ENCODE measurements at regions not wholly inside any gene's neighbourhood (a gene's known extent, or its start where the extent isn't known, plus 50 kb on each side); places are given as distances from the start of the nearest gene placed in this dataset.

DNA sequence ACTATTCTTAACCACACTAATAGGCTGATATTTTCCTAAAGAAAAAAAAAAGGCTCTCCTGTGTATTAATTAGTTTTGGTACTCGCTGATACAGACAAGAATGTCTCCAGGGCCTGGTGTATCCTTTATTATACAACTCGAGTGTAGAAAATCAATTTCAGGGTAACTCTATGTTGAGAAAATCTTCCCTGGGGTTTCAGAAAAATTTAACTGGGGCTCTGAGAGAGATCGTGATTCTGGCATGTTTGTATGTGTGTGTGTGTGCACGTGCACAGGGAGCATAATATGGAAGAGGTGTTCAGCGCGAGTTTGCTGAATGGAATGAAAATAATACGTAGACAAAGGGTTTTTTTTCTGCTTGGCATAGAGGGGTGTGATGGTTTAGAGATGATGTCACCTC is 496.8 kb downstream of the GPAM start:
- FAIRE-seq = no peak
- no peaks in the 10 kb centered on the region for H4K20me1 ChIP-seq (replicated peaks in 1 of 2; ENCODE audit: control insufficient read depth in 1 of 2, insufficient read depth in 2 of 2, low read length in 2 of 2)
- no peaks in the 10 kb centered on the region for H3K36me3 ChIP-seq (ENCODE audit: control insufficient read depth in 2 of 4, insufficient read depth in 4 of 4, low read length in 3 of 4)
- 93% methylated on average over 7 of the region's 7 CpGs; no CpG with 5 or more reads in 1 of the 2 experiments for WGBS, 2 experiments (ENCODE audit: extremely low coverage in 1 of 2, insufficient coverage in 1 of 2, insufficient read length in 1 of 2, insufficient replicate concordance in 2 of 2, low coverage in 1 of 2, low lambda C conversion rate in 2 of 2, missing lambda C conversion rate in 1 of 2)
- TF ChIP-seq EGR1 (IDR thresholded peaks at IDR 0.05; ENCODE audit: borderline replicate concordance, low read depth, low read length) (no peak), SIN3A (conservative IDR thresholded peaks at IDR 0.05 in 1 of 2, IDR thresholded peaks at IDR 0.05 in 1 of 2; ENCODE audit: low read depth in 1 of 2, low read length in 2 of 2) (no peak), POU5F1 (IDR thresholded peaks at IDR 0.05; ENCODE audit: low read depth, low read length) (no peak), JUN (IDR thresholded peaks at IDR 0.05; ENCODE audit: low read depth, low read length) (no peak)
- no peak overlapping the region for H2BK12ac ChIP-seq (ENCODE audit: low read depth, low read length)
- H2BK20ac ChIP-seq (ENCODE audit: low read length) = no peak overlapping the region
- no peak overlapping the region for H2BK15ac ChIP-seq (ENCODE audit: low read length)
- no peaks in the 10 kb centered on the region for H3K27me3 ChIP-seq (replicated peaks in 1 of 4; ENCODE audit: control insufficient read depth in 3 of 4, extremely low read depth in 1 of 4, insufficient read depth in 3 of 4, low read length in 3 of 4)
- no peaks in the 10 kb centered on the region; a peak in 1 of 4 replicates for H3K9me3 ChIP-seq (ENCODE audit: insufficient read depth in 2 of 2, low read depth in 1 of 2, low read length in 1 of 2)
- no peak for DNase-seq (ENCODE audit: low read depth in 1 of 2, low spot score in 2 of 2)
- no peak overlapping the region for H3K14ac ChIP-seq (ENCODE audit: insufficient read length)
- no peak overlapping the region for H3K4me3 ChIP-seq (ENCODE audit: extremely low read depth in 1 of 4, insufficient read depth in 2 of 4, low read depth in 3 of 4, low read length in 4 of 4)
- no peak overlapping the region for H3K27ac ChIP-seq (ENCODE audit: low read depth, low read length)
- CTCF ChIA-PET (ENCODE audit: partially characterized antibody) = no interaction called here
- H3K79me1 ChIP-seq (ENCODE audit: low read depth, low read length) = no peaks in the 10 kb centered on the region
- H3K18ac ChIP-seq (ENCODE audit: extremely low read depth, low read length) = no peak overlapping the region
- no peaks in the 10 kb centered on the region for H3K79me2 ChIP-seq (ENCODE audit: control insufficient read depth in 1 of 2, insufficient read depth in 2 of 2, low read length in 2 of 2)
- no peaks in the 10 kb centered on the region for H3K23me2 ChIP-seq (ENCODE audit: low read depth, low read length)
- no peak overlapping the region for H4K91ac ChIP-seq (replicated peaks; ENCODE audit: insufficient read length, low read length)
- no peak overlapping the region for H2AK5ac ChIP-seq (ENCODE audit: low read depth, low read length)
- POLR2A ChIA-PET (ENCODE audit: partially characterized antibody) = no interaction called here
- no peaks in the 10 kb centered on the region for H3K4me1 ChIP-seq (replicated peaks in 1 of 4; ENCODE audit: control insufficient read depth in 3 of 4, insufficient read depth in 4 of 4, low read length in 3 of 4)
- no peak overlapping the region for H2BK120ac ChIP-seq (replicated peaks; ENCODE audit: low read depth, low read length)
- H3K4ac ChIP-seq (replicated peaks; ENCODE audit: insufficient read length, low read depth, low read length) = no peak overlapping the region
- no peak overlapping the region for H2AFZ ChIP-seq (ENCODE audit: low read length)
- no peak overlapping the region for H4K5ac ChIP-seq (ENCODE audit: insufficient read length, low read depth, low read length)
- no peak overlapping the region for H3K4me2 ChIP-seq (ENCODE audit: insufficient read depth in 1 of 2, low read depth in 2 of 2, low read length in 2 of 2)
- no peak overlapping the region for H3K23ac ChIP-seq (ENCODE audit: insufficient read length)
- no peak overlapping the region for H4K8ac ChIP-seq (ENCODE audit: extremely low read depth, insufficient read depth, low read length)
- no peak overlapping the region for H3K56ac ChIP-seq (replicated peaks; ENCODE audit: insufficient read length, low read depth, low read length)
- H3K9ac ChIP-seq (replicated peaks in 1 of 4; ENCODE audit: extremely low read depth in 1 of 4, low read depth in 3 of 4, low read length in 3 of 4) = no peak overlapping the region
- H2BK5ac ChIP-seq (ENCODE audit: low read depth, low read length) = no peak overlapping the region

Data from H1 (cell line).